ENCODE measurements at regions not wholly inside any gene's neighbourhood (a gene's known extent, or its start where the extent isn't known, plus 50 kb on each side); places are given as distances from the start of the nearest gene placed in this dataset.

- no peak overlapping the region for H2AFZ ChIP-seq
- Mint-ChIP-seq H3K27me3 (ENCODE audit: insufficient read depth, low read depth, poor library complexity) (peaks cover 8% of the 10 kb centered on the region), H3K4me1 (peaks cover 13% of the 10 kb centered on the region; the same call in 2 of the 3 replicates), H3K27ac (no peak overlapping the region), H3K36me3 (ENCODE audit: low read depth) (no peaks in the 10 kb centered on the region), H3K4me3 (no peak overlapping the region), H3K9me3 (no peaks in the 10 kb centered on the region)
- H3F3A ChIP-seq (replicated peaks; ENCODE audit: low read depth) = no peaks in the 10 kb centered on the region
- no peak overlapping the region for H3K4me3 ChIP-seq
- no peaks in the 10 kb centered on the region for H4K20me1 ChIP-seq (replicated peaks; ENCODE audit: insufficient read depth)
- TF ChIP-seq ZNF331 (CRISPR knock-in tag; IDR thresholded peaks at IDR 0.05; ENCODE audit: low read depth) (no peak), ETS1 (IDR thresholded peaks at IDR 0.05) (no peak), CTCF (conservative IDR thresholded peaks at IDR 0.05; ENCODE audit: low read depth in 2 of 2) (no peak), EZH2phosphoT487 (IDR thresholded peaks at IDR 0.05; ENCODE audit: unreplicated experiment) (no peak), CREB1 (CRISPR knock-in tag; IDR thresholded peaks at IDR 0.05; ENCODE audit: low read depth) (no peak), NANOG (IDR thresholded peaks at IDR 0.05; ENCODE audit: borderline replicate concordance) (no peak), POLR2AphosphoS5 (IDR thresholded peaks at IDR 0.05; ENCODE audit: low read depth) (no peak), REST (IDR thresholded peaks at IDR 0.05; ENCODE audit: unreplicated experiment) (no peak), STAT1 (IDR thresholded peaks at IDR 0.05; ENCODE audit: unreplicated experiment) (no peak), ZNF462 (CRISPR knock-in tag; IDR thresholded peaks at IDR 0.05) (no peak), JUNB (IDR thresholded peaks at IDR 0.05; ENCODE audit: unreplicated experiment) (no peak), EZH2 (IDR thresholded peaks at IDR 0.05; ENCODE audit: low read depth, unreplicated experiment) (no peak)
- H3K36me3 ChIP-seq (ENCODE audit: insufficient read depth) = no peaks in the 10 kb centered on the region
- DNase-seq (ENCODE audit: low spot score) (no peak), ATAC-seq (no peak)
- H3K4me1 ChIP-seq (ENCODE audit: insufficient read depth) = no peaks in the 10 kb centered on the region
- no peak overlapping the region for H3K27ac ChIP-seq (ENCODE audit: low read depth)
- H3K4me2 ChIP-seq = no peak overlapping the region
- no peaks in the 10 kb centered on the region for H3K27me3 ChIP-seq (ENCODE audit: insufficient read depth)
- H3K9me2 ChIP-seq (ENCODE audit: insufficient read depth) = peaks cover under 1% of the 10 kb centered on the region; the same call in 1 of the 2 replicates
- no peaks in the 10 kb centered on the region for H3K79me2 ChIP-seq (replicated peaks; ENCODE audit: insufficient read depth)
Measured at GRCh38 chr2:217611056-217611455, 391.7 kb downstream of the TNS1 start.
